OCI-LY1 (cell line): ENCODE measurements at regions not wholly inside any gene's neighbourhood (a gene's known extent, or its start where the extent isn't known, plus 50 kb on each side); places are given as distances from the start of the nearest gene placed in this dataset.

Source experiments
- CTCF ChIP-seq: fragments of 200-600 bp; sonication (generic), shearing (Covaris generic); IDR thresholded peaks from 2 replicates; pipeline ENCODE4 v1.5.1; 2017; ENCODE audit warnings: mild to moderate bottlenecking, antibody characterized with exemption, low read length, moderate library complexity, mixed read lengths
- EZH2 ChIP-seq: fragments of 200-600 bp; sonication (generic), shearing (Covaris generic); IDR thresholded peaks from 2 replicates; pipeline ENCODE4 v1.8.0; 2017; ENCODE audit warnings: borderline replicate concordance, mixed run types, mild to moderate bottlenecking, antibody characterized with exemption, low read length, moderate library complexity, mixed read lengths

DNA sequence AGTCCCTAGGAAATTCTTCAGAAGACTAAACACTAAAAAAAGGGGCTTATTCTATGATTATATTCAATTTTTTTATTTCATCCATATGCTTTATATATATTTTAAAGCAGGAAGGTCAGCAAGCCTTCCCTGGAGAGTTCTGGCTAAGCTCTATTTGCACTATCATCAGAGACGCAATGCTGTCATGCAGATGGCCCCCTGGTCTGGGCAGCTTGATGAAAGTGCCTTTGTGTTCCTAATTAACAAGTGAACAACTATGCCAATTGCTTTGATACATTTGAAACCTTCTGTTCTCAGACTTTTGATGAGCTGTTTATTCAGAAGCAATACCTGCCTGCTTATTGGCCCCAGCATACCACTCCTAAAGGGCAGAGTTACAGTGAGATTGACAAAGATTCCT, 1344.6 kb downstream of the OLFM4 start:
- TF ChIP-seq EZH2 = no peak
- no peak for TF ChIP-seq CTCF
